Testis (tissue), 2 donors: ENCODE measurements at regions not wholly inside any gene's neighbourhood (a gene's known extent, or its start where the extent isn't known, plus 50 kb on each side); places are given as distances from the start of the nearest gene placed in this dataset.

Experiments used
- DNase-seq: peaks from one replicate; pipeline ENCODE4 v3.0.0-alpha.2; 2019
- H3K27ac ChIP-seq, 2 donors: fragments of 200-600 bp; sonication (generic); one replicate each; pipeline ENCODE4 v1.5.1; 2019
- H3K27me3 ChIP-seq: fragments of 200-600 bp; sonication (generic); one replicate; pipeline ENCODE4 v1.5.1; 2019
- H3K36me3 ChIP-seq: fragments of 200-600 bp; sonication (generic); one replicate; pipeline ENCODE4 v1.5.1; 2017; ENCODE audit warnings: low read depth; ENCODE audit errors: missing control alignments
- H3K4me1 ChIP-seq: fragments of 200-600 bp; sonication (generic); one replicate; pipeline ENCODE4 v1.5.1; 2019
- H3K4me3 ChIP-seq, 2 donors: fragments of 200-600 bp; sonication (generic); one replicate each; pipeline ENCODE4 v1.5.1; 2017 to 2019
- H3K9me3 ChIP-seq: fragments of 200-600 bp; sonication (generic); one replicate; pipeline ENCODE4 v1.5.1; 2017
- CTCF ChIP-seq, 3 experiments: fragments of 450-650 bp in 2 of 3; fragments of 200-600 bp in 1 of 3; sonication (generic) in 1 of 3; IDR thresholded peaks; one replicate each; pipeline ENCODE4 v1.5.1; 2016 to 2019; ENCODE audit warnings: antibody characterized with exemption in 3 of 3, mild to moderate bottlenecking in 2 of 3, moderate library complexity in 1 of 3
- POLR2A ChIP-seq: fragments of 450-650 bp; IDR thresholded peaks from one replicate; pipeline ENCODE4 v1.6.1; 2017; ENCODE audit warnings: antibody characterized with exemption, mild to moderate bottlenecking, moderate library complexity
- WGBS, 2 donors: methylation state at CpG; one replicate each; pipeline ENCODE4 v1.1.5; 2018; 5-methylcytosine and 5-hydroxymethylcytosine counted together
- intact Hi-C: fragments of 100-400 bp; cut with DNase I; formaldehyde crosslinking; loops from one replicate; pipeline ENCODE4 v1.15.1; 2023; ENCODE audit warnings: low total_unique reads

GRCh38 chr17:72011561-72011960 lies 109.3 kb upstream of the SOX9 start:
- Histone ChIP-seq H3K4me3 (no peak overlapping the region), H3K27ac (no peak overlapping the region)
- WGBS, 2 donors, result 94 to 96% methylated on average over 1 of the region's 1 CpG

GRCh38 chr17:72021417-72022041 lies 99.3 kb upstream of the SOX9 start:
- H3K4me1 ChIP-seq, result no peaks in the 10 kb centered on the region
- no peak for DNase-seq
- intact Hi-C loops, result no loop called here
- 90 to 96% methylated on average over 3 of the region's 3 CpGs for WGBS, 2 donors
- H3K9me3 ChIP-seq, result no peaks in the 10 kb centered on the region
- H3K27ac ChIP-seq, result no peak overlapping the region
- H3K4me3 ChIP-seq, result no peak overlapping the region
- no peak for TF ChIP-seq CTCF (IDR thresholded peaks at IDR 0.05)
- no peak for TF ChIP-seq POLR2A
- H3K36me3 ChIP-seq, result no peaks in the 10 kb centered on the region
- H3K27me3 ChIP-seq, result no peaks in the 10 kb centered on the region

More at GRCh38 chr17:72011561-72011960, 109.3 kb upstream of the SOX9 start:
- no peaks in the 10 kb centered on the region for H3K36me3 ChIP-seq
- H3K27me3 ChIP-seq, result no peaks in the 10 kb centered on the region
- no peaks in the 10 kb centered on the region for H3K9me3 ChIP-seq
- intact Hi-C loops, result no loop called here
- H3K4me1 ChIP-seq, result no peaks in the 10 kb centered on the region
- DNase-seq, result no peak
- TF ChIP-seq CTCF (IDR thresholded peaks at IDR 0.05) (no peak), POLR2A (no peak)

DNA sequence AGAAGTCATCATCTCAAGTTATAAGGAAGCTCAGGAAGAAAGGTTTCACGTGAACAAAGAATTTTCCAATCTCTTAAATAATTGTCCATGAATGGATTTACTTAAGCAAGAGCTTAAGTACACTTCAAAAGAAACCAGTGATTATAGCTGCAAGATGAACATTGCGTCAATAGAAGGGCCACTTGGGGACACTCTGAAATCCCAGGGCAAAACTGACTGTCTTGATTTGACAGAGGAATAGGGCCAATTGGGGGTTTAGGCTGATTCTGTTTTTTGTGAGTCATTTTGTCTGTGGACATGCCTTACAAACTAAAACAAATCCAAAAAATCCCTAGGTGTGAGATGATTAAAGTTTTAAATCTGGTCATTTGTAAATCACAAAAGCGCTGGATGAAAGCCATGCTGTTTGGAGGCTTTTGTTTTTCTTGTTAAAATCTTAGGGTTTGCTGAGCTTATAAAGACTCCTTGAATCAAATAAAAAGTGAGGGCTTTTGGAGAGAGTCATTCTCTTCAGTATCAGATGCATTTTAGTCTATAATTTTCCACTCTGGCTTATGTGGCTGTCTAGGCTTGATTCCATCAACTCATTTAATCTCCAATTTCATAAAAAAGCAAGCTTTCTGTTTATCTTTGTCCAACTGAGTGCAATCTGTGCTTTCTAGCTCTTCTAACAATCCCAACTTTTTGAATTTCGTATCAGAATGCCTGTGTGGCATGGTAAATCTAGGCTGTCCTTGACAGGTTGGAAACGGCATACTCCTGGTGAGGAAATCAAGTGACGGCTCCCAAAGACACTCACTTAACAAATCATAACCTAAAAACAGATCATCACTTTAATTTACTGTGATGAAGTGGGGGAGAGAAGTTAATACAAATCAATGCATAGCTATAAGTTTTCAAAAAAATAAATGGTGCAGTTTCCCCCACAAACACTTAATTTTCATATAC lies 98.2 kb upstream of the SOX9 start:
- no peaks in the 10 kb centered on the region for H3K4me1 ChIP-seq
- no peak for DNase-seq
- TF ChIP-seq POLR2A (no peak), CTCF (IDR thresholded peaks at IDR 0.05) (no peak)
- H3K9me3 ChIP-seq, result no peaks in the 10 kb centered on the region
- intact Hi-C loops, result no loop called here
- 57 to 65% methylated on average over 6 of the region's 6 CpGs for WGBS, 2 donors
- no peaks in the 10 kb centered on the region for H3K36me3 ChIP-seq
- H3K4me3 ChIP-seq, result no peak overlapping the region
- no peaks in the 10 kb centered on the region for H3K27me3 ChIP-seq
- H3K27ac ChIP-seq, result no peak overlapping the region

- intact Hi-C loops, result no loop called here
- Histone ChIP-seq H3K27me3 (no peaks in the 10 kb centered on the region), H3K4me3 (no peak overlapping the region), H3K9me3 (no peaks in the 10 kb centered on the region), H3K27ac (no peak overlapping the region), H3K4me1 (peaks cover 3% of the 10 kb centered on the region), H3K36me3 (no peaks in the 10 kb centered on the region)
- no peak for DNase-seq
- TF ChIP-seq CTCF (IDR thresholded peaks at IDR 0.05) (no peak), POLR2A (no peak)
These were observed 96.4 kb upstream of the SOX9 start for GRCh38 chr17:72024457-72024856.
